Activated CD8-positive, alpha-beta memory T cell treated with anti-CD3 and anti-CD28 coated beads for 36 hours (primary cell): ENCODE measurements at regions not wholly inside any gene's neighbourhood (a gene's known extent, or its start where the extent isn't known, plus 50 kb on each side); places are given as distances from the start of the nearest gene placed in this dataset.
"Not testable (repeated sequence)": the region's sequence is repeated elsewhere in the genome, so short reads cannot be mapped to it uniquely, and the experiment has no call there.

ENCODE experiments used
- CTCF ChIA-PET: fragments of 350-600 bp; sonication (Branson Sonifier 250); formaldehyde crosslinking; loops from one replicate; lab custom pipeline; 2021; ENCODE audit warnings: antibody characterized with exemption; lab: Charles Lee
- POLR2A ChIA-PET: fragments of 350-600 bp; sonication (Branson Sonifier 250); formaldehyde crosslinking; loops from one replicate; lab custom pipeline; 2021; ENCODE audit warnings: antibody characterized with exemption; lab: Charles Lee

GRCh38 chr4:67412153-67412712, 133.1 kb downstream of the CENPC start:
- CTCF ChIA-PET, POLR2A ChIA-PET: not testable (repeated sequence)

DNA sequence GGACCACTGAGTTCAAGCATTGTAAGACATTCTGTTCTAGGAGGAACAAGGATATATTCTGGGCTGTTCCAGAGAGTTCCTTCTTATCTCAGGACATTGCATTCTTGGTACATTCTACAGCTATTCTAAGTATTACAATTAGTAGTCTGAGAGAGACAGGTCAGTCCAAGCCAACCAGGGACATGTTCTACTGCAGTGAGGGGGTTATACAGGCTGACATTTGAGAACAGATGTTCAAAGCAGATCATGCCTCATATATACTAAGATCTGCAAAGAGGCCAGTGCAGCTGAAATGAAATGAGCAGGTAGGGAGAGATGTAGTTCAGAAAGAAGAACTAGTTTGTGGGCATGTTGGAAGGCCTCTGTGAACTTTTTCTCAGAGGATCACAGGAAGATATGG, 142.0 kb downstream of the CENPC start:
- ChIA-PET POLR2A (no interaction called here), CTCF (no interaction called here)

GRCh38 chr4:67401902-67402301, 143.4 kb downstream of the CENPC start:
- ChIA-PET CTCF (no interaction called here), POLR2A (no interaction called here)

DNA sequence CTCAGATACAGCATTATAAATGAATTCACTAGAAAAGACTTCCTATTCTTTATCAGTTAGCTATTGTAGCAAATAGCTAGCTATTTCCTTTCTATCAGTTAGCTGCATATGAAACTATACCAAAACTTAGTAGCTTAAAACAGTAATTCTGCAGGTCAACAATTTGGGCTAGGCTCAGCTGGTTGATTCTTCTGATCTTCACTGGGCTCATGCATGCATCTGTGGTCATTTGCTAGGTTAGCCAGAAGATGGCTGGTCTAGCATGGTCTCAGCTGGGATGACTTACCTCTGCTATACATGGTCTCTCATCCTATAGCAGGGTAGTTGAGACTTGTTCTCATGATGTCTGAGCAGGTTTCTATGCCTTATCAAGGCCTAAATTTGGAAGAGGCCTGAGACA, 147.4 kb downstream of the CENPC start:
- CTCF ChIA-PET = no interaction called here
- POLR2A ChIA-PET = no interaction called here

GRCh38 chr4:67397031-67397430, 148.3 kb downstream of the CENPC start:
- CTCF ChIA-PET = no interaction called here
- POLR2A ChIA-PET = no interaction called here

DNA sequence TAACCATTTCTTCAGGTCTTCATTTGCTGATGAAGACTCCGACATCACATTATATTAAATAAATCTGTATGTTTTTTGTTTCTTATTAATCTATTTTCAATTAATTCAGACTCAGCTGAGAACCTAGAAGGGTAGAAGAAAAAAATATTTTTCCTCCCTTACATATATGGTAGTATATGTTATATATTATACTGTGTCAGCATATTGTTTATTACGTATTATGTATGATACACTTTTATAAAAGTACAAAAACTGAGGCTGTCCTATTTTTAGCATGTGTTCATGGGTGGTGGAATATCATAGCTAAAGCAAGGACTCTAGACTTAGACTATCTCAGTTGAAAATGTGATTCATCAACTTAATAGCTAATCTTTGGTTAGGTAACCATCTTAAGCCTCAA, 149.3 kb downstream of the CENPC start:
- POLR2A ChIA-PET = no interaction called here
- CTCF ChIA-PET = no interaction called here

GRCh38 chr4:67394879-67395278, 150.4 kb downstream of the CENPC start:
- CTCF ChIA-PET = no interaction called here
- POLR2A ChIA-PET = no interaction called here

GRCh38 chr4:67393699-67394281, 151.5 kb downstream of the CENPC start:
- POLR2A ChIA-PET = no interaction called here
- CTCF ChIA-PET = no interaction called here

DNA sequence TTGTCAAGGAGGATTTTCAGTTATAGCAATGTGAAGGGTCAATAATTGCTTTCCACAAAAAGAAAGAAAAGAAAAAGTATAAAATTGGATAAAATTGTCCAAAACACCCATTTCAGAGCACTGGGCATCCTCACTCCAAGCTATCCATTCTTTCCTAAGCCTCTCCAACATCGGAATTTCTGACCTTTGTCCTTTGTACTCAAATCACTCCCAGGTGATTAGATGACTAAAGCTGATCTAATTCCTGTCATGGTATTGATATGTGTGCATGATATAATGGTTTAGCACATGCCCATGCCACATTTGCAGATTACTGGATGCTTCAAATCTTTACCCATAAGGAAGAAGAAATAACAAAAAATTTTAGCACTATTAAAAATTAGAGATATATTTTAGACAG, 152.3 kb downstream of the CENPC start:
- CTCF ChIA-PET = no interaction called here
- POLR2A ChIA-PET = no interaction called here

DNA sequence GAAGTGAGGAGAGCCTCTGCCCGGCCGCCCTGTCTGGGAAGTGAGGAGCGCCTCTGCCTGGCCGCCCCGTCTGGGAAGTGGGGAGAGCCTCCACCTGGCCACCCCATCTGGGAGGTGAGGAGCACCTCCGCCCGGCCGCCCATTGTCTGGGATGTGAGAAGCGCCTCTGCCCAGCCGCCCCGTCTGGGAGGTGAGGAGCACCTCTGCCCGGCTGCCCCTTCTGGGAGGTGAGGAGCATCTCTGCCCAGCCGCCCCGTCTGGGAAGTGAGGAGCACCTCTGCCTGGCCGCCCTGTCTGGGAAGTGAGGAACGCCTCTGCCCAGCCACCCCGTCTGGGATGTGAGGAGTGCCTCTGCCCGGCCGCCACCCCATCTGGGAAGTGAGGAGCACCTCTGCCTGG, 163.9 kb downstream of the CENPC start:
- CTCF ChIA-PET, POLR2A ChIA-PET: not testable (repeated sequence)

DNA sequence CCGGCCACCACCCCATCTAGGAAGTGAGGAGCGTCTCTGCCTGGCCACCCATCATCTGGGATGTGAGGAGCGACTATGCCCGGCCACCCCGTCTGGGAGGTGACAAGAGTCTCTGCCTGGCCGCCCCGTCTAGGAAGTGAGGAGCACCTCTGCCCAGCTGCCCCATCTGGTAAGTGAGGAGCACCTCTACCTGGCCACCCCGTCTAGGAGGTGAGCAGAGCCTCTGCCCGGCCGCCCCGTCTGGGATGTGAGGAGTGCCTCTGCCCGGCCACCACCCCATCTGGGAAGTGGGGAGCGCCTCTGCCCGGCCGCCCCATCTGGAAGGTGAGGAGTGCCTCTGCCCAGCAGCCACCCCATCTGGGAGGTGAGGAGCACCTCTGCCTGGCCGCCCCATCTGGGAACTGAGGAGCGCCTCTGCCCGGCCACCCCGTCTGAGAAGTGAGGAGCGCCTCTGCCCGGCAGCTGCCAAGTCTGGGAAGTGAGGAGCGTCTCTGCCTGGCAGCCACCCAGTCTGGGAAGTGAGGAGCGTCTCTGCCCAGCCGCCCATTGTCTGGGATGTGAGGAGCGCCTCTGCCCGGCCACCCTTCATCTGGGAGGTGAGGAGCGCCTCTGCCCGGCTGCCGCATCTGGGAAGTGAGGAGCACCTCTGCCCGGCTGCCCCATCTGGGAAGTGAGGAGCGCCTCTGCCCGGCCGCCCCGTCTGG, 164.4 kb downstream of the CENPC start:
- CTCF ChIA-PET, POLR2A ChIA-PET: not testable (repeated sequence)

DNA sequence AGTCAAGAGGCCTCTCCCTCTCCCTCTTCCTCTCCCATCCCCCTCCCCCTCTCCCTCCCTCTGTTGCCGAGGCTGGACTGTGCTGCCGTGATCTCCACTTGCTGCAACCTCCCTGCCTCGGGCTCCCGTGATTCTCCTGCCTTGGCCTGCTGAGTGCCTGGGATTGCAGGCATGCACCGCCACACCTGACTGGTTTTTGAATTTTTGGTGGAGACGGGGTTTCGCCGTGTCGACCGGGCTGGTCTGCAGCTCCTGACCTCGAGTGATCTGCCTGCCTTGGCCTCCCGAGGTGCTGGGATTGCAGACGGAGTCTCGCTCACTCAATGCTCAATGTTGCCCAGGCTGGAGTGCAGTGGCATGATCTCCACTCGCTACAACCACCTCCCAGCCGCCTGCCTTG, 165.1 kb downstream of the CENPC start:
- ChIA-PET CTCF (no interaction called here), POLR2A (no interaction called here)

- CTCF ChIA-PET = no interaction called here
- POLR2A ChIA-PET = no interaction called here
Observed at GRCh38 chr4:67375291-67375690, 170.0 kb downstream of the CENPC start.

DNA sequence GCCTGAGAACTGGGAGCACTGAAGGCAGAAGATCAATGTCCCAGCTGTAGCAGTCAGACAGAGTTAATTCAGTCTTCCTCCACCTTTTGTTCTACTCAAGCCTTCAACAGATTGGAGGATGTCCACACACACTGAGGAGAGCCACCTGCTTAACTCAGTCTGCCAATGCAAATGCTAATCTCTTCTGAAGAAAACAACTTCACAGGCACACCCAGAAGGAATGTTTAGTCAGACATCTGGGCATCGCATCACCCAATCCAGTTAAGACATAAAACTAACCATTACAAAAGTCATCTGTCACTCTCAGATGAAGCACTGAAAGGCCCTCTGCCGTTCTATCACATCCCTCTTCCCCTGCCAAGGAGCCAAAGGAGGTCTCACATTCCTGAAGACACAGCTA, 173.7 kb downstream of the CENPC start:
- CTCF ChIA-PET = no interaction called here

DNA sequence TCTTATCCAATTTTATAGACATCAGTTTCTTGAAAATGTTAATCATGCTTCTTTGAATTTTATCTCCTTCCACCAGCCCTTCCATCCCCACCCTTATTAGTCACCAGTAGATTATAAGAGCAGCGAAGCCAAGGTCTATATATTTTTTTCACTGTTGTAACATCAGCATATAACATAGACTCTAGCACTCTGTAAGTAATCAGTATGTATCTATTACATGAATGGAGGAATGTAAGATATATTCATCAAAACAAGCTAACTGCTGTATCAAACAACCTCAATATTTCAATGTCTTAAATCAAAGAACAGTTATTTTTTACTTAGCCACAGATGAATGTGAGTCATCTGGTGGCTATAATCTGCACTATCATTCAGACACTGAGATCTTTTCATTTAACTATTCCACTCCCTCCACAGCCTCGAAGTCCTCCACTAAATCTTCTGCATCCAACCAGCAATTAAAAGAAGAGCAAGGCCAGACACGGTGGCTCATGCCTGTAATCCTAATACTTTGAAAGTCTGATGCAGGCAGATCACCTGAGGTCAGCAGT, 178.9 kb downstream of the CENPC start:
- ChIA-PET CTCF (no interaction called here), POLR2A (no interaction called here)

More for the DNA sequence above, 173.7 kb downstream of the CENPC start:
- POLR2A ChIA-PET = no interaction called here

DNA sequence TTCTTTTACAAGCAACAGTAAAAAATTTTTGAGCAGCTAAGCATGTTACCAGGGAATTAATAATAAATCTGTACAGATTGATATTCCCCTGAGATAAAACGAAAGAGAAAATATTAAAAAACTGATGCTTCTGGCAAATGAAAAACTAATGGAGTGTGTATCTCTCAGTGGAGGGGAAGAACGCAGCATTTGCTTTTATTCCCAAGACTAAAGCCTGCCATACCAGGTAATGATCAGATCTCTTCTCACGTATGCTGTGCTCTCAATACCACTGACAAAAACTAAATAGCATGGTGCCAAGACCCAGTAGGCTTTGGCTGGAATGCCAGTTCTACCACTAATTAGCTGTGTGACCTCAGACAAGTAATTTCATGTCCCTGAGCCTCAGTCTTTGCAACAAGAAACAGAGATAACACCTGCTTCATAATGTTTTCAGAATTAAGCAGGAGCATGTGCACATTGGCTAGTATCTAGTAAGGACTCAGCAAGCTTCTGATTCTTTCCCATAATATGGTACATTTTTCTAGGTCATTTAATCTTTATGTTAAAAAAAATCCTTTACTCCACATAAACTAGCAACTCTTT, 179.6 kb downstream of the CENPC start:
- POLR2A ChIA-PET = no interaction called here

DNA sequence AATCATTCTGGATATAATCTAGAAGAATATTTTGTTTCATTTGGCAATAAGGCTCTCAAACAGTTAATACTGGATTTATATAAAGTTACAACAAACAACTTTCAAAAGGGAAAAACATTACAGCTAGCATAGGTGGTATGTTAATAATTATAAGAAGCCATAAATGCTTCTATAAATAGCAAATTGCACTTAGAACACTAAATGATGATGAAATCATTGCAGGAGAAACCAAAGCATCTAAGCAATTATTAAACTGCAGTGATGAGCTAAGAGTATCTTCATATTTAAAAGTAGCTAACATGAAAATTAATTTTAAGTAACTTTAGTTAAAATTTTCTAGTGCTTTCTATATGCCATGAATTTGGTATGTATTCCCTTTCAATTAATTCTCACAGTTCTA, 189.5 kb downstream of the CENPC start:
- ChIA-PET POLR2A (no interaction called here), CTCF (no interaction called here)

More for the DNA sequence above, 179.6 kb downstream of the CENPC start:
- CTCF ChIA-PET = interaction anchor here (0.6 kb wide), 1 partner anchor 44 kb away, joined by 3 read pairs; no protein-coding TSS in a partner anchor

GRCh38 chr4:67346654-67347053, 198.6 kb downstream of the CENPC start:
- POLR2A ChIA-PET = no interaction called here
- CTCF ChIA-PET = no interaction called here

DNA sequence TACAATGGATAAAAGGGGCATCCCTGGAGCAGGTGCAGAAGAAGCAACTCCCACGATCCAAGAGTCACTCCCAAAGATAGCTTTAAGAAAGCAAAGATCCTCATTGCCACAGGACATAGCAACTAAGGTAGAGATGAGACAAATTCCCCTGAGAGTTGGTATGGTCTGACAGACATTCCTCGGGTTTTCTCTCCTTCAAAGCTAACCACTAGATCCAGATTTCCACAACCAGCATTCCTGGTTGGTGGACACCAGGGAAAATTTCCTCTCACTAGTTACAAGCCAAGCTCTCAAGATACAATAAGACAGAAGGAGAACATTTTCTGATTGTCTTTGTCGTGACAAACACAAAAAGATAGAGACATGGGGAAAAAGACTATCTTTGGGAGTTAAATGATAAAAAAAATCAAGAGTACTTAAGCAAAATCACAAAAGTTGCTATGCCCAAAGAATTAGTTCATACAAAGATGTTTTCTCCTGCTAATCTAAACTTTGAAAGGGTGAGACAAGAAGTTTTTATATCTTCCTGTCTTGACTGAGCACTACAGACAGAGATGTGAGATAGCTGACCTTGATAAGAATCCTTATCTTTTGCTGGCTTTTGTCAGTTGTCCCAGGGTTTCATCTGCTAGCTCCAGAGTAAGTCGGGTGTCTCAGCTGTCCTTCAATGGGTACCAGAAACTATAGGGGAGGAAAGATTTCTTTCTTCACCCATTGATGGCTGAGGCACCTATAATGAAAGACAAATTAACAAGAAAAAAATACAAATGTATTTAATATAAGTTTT, 200.5 kb downstream of the CENPC start:
- CTCF ChIA-PET = no interaction called here
- POLR2A ChIA-PET = no interaction called here

DNA sequence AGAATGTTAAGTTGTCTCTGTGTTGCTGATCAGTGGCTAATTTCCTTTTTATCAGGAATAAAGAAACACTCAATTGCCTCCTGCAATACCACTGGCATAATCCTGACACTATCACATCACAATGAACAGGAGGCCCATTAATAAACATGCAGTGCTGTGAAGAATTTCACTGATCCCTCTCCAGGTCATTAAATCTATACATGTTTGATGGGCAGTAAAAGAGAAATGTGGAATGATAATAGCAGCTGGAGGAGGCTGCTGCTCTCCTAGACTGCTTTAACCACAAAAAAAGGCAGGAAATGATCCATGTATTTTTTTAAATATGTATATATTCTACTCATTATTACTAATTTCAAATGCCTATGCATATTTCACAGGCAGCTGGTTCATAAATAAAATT, 202.1 kb downstream of the CENPC start:
- ChIA-PET POLR2A (no interaction called here), CTCF (no interaction called here)
